Effector CD4-positive, alpha-beta T cell (primary cell): ENCODE measurements at regions not wholly inside any gene's neighbourhood (a gene's known extent, or its start where the extent isn't known, plus 50 kb on each side); places are given as distances from the start of the nearest gene placed in this dataset.

ENCODE experiments used
- DNase-seq: peaks from one replicate; pipeline ENCODE4 v3.0.0-alpha.2; 2020

DNA sequence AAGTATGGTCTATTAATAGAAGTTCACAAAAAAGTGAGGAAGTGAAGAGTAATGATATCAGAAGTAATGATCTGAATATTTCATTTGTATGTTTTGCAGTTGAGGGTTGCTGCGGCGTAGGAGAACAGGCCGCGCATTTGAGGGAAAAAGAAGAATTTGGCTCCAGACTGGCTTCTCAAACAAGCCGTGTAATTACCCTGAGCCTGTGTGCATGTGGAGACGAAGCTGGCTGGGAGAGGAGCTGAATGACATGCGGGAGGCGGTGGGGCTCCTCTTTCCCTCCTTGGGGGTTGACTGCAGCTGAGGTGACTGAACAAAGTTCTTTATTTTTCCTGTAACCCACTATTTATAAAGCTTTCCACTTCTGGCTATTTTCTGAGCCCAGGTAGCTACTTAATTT is 115.5 kb upstream of the AFDN start:
- DNase-seq = no peak

DNA sequence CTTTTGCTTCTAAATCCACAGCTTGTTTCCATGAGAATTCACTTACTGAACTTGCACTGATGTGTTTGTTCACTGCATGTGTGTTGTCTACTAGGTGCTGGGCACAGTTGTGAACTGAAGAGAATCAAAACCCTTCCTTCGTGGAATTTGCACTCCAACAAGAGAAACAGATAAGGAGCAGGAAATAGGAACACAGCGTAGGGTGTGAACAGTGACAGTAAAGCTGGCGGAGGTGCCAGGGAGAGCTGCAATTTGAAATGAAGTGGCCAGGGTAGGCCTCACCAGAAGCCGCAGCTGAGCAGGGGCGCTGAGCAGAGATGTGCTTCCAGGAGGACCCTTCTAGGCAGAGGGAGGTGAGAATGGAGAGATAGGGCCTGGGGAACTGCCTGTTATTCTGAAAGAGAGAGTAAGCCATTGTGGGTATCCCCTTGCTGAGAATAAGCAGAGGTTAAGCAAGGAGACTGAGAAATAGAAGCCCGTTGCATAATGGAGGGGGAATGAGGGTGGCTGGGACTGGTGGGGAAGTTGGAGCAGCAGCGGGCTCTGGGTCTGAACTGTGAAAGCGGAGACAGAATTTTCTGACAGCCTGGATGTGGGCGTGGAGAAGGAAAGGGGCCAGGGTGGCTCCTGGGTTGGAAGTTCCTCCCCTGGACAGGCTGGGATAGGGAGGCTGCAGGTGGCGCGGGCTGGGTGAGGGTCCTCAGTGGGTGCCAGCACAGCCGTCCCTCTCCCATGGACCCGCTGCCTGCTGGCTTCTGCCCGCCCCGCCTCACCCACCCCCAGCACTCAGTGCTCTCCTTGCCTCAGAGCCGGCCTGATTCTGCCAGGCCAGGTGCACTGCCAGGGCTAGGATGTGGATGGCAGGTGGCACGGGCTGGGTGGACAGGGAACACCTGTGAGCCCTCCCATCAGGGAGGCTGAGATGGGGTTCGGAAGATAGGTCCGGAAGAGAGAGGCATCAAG is 114.7 kb upstream of the AFDN start:
- DNase-seq = no peak

DNA sequence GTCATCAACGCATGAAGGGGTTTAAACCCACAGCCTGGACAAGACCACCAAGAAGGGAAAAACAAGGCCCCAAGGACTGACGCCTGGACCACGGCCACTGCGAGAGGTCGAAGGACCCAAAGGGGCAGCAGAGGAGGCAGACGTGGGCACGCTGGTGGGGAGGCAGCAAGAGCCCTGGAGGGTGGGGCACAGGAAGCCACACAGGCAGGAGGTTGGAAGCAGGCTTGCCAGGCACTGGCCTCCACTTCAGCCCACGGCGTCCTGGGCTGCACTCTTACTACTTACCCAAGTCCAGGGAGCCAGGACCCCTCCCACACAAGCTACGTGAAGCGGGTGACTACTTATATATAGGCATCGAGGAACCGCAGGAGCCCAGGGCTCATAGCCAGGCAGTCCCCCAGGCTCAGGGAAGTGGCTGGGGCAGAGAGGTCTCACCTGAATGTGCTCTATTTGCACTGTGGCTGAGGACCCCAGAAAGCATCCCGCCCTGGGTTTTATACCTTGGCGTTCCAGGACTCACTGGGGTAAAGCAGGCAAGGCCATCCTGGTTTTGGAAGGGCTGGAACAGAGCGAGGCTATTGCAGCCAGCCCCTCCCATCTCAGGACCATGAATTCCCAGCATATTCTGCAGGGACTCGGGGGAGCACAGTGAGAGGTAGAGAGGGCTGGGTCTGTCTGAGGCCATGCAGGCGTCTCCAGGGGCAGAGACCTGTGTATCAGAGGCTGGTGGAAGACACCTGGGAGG is 113.8 kb upstream of the AFDN start:
- no peak for DNase-seq

DNA sequence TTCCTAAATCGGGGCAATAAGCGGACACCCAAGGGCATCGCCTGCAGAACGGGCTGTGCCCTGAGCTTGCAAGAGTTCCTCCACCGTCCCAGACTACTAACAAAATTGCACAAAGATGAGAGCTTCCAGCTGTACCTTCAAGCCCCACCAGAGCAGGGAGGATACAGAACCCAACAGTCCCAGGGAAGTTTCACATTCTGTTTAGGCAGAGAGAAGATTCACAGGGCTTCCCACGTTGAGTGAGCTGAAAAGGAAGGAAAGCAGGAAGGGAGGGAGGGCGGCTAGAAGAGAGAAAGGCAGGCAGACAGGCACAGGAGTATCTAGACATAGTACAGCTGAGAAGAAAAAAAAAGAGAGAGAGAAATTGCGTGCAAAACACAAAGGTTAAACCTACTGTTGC is 112.6 kb upstream of the AFDN start:
- no peak for DNase-seq

DNA sequence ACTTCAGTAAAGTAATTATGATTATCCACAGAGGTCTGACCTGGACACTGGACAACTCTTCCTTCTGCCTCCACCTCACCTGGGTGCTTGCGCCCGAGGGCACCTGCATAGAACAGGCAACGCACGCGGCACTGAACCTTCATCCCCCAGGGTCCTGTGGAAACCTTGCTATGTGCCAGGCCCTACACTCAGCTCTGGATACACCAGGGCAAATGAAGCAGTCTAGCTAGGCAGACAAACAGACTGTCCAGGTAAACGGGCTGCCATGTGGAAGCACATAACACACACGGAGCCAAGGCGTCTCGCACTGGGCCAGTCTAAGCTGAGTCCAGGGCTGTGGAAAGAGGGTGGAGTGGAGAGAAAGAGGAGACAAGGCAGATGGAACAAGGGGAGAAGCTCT is 109.3 kb upstream of the AFDN start:
- no peak for DNase-seq

DNA sequence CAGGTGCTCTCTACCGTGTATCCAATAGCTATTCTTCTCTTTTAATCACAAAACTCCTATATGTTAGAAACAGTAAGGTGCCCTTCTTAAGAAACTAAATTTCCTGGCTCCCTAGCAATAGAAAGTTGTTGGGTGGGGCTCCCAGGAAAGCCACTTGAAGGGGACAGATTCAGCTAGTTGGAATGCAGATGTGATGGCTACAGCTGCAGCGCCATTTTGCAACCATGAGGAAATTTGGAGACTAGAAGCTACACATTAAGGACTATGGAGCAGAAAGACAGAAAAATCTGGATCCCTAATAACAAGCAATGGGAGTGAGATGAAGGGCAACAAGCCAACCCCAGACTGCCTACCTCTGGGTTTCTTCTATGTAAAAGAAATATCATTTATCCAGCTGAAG is 108.8 kb upstream of the AFDN start:
- no peak for DNase-seq

DNA sequence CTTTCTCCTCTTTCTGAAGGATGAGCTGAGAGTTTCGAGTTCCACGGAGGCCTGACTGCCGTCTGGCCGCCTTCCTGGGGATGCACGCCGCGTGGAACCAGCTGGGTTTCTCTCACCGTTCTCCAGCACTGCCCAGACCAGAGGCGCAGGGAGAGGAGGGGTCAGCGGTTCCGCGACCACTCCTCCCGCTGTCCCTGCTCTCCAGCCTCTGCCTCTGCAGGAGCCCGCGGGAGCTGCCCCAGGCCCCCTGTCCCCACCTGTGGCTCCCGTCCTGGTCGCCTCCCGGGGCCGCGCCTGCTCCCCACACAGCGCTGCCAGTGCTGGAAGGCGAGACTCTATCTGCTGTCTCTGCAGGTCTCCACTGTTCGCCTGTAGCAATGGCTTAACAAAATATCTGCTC is 106.8 kb upstream of the AFDN start:
- DNase-seq = no peak

DNA sequence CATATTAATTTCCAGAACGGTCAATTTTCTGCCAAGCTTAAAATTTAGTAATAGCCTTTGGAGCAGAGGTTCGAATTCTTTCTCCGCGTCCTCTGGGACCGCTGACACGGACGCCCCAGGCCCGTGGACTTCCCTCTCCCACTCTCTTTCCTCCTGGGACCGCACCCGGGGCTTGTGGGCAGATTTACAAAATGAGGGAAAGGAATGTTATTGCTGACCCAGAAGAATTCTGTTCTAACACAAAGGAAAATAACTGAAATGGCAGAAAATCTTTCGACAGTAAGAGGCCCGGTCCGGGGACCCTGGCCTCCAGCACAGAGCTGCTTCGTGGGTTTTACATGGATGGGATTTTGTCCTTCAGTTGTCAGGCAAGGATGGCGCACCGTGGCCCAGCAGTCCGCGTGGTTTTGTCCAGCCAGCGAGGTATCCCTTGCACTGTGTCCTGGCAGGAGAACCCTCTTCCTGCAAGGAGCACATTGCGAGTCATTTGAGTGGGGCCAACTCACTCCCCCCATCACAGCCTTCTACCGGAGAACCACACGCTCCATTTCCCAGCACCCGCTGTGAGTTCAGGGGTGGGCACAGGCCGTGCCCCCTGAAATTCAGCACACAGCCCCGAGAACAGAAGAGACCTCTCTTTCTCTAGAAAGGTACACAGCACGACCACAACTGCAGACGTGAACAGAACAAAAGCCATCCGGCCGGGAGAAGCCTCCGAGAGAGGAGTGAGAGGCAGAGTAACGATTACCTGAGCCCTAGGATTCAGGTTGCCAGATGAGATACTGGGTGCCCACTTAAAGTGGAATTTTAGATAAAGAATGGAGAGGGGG is 106.0 kb upstream of the AFDN start:
- DNase-seq = no peak

DNA sequence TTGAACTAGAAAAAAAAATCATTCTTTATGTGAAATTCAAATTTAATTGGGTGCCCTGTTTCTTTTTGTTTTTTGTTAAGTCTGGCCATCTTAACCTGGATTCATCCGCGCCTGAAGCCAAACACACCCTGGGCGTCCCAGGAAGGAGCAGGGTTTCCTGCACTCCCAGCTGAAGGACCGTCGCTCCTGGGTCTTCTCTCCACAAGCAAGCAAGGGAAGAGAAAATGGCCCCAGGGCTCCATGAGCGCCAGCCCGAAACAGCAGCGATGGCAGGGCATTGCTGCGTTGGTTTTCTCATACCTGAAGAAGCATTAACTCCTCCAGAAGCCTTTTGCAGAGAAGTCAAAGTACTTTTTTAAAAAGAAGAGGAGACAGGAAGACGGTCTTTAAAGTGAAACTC is 105.4 kb upstream of the AFDN start:
- DNase-seq = no peak

DNA sequence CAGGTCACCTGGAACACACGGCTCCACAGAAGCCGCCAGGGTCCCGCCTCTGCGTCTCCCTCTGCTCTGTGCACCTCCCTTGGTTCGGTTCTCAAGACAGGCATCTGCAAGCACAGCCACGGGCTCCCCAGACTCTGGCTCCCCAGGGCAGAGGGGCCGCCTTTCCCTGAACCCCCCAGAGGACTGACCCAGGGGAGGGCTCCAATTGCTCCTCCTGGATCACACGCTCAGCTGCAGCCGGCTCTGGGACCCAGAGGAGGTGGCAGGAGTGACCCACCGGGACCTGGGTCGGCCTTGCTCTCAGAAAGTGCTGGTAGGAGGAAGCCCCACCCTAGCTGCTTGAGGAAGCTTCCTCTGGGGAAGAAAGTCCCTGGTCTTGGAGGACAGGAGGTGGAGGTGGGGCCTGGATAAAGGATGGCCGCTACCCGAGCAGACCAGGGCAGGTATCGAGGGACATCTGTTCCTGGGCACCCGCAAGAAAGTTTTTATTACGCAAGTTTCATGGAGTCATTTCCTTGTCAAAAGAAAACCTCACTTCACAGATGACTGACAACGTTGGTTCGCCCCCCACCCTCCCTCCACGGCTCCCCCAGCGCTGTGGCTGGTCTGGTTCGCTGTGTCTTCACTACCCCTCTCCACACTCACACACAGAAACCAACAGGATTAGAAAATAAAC is 103.9 kb upstream of the AFDN start:
- no peak for DNase-seq

DNA sequence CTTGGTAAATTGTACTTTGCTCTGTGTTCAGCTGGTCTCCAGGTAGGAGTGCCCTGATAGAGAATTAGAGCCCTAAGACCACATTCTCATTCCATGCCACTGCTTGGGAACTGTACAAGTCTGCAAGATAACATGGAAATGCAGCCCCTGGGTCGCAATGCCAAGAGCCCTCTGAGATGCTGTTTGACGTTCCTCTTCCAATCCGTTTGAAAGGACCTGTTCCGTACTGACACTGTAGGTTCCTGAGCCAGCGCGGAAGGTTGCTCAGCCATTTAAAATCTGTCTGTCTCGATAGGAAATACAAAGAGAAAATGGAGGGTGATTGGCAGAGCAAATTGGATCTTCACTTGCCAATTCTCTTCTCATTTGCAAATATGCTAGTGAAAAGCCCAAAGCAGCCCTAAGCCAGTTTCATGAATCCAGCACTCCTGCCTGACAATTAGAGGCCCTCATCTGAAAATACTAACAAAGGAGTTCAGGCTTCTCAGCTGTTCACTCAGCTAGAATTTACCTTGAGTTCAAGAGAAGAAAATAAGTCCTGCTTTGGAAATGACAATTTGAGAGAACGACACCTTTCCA is 100.6 kb upstream of the AFDN start:
- no peak for DNase-seq

DNA sequence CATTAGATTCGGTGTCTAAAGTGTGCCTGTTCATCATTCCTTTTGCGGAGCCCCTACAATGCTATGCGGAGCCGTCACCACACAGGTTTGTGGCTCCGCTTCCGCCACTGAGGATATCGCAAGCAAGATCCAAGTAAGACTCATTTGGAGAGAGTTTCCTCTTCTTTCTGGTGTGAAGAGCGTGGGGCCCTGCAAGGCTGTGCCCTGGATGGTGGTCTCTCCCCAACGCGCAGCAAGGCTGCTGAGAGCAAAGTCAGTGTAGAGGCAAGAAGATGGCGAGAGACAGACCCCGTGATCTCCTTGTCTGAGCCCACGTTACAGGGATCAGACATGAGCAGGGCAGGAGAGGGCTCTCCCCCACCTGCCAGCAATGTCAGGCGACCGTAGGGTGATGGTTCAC is 96.3 kb upstream of the AFDN start:
- DNase-seq = no peak

DNA sequence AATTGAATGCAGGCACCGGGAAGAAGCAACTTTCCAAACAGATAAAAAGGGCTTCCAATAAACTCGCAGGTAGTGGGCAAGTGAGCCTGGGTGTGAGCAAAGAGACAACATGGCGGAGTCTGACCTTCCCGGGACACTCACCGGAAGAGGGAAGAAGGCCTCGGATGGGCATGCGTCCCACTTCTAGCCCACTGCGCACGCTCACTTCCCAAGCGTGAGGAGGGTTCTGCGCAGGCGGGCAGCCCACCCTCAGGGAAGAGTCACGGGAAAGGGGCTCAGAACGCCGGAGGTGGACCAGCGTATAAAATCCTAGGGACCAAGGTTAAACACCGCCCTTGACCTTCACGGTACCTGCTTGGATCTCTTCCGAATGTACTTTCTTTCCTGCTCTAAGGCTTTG is 95.5 kb upstream of the AFDN start:
- DNase-seq = no peak

DNA sequence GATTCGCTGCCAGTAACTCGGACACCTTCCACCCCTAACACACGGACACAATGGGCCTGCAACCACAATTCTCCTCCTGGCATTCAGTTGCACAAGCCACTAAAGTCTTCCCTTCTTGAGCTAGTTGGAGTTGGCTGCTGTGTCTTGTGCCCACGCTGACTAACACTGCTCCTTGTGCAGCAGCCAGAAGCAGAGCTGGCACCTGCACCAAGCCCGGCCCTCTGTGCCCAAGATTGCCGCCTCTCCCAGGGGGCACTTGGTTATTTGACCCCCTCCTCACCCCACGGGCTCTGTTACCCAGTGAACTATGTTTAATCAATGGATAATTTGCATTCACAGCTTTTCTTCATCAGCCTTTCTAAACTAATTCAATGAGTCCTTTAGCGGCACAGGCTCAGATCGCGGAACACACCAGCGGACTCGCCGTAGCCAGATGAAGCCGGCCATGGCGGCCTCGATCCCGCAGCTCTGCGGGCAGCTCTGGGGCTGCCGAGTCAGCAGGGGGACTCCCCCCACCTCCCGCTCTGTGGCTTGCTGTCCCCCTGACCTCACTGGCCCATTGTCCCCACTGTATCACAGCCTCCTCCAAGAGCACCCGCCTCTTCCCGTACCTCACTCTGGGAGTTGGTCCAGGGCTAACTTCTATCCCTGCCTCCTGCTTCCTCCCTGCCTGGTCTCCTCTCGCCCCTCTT is 94.8 kb upstream of the AFDN start:
- DNase-seq = no peak

DNA sequence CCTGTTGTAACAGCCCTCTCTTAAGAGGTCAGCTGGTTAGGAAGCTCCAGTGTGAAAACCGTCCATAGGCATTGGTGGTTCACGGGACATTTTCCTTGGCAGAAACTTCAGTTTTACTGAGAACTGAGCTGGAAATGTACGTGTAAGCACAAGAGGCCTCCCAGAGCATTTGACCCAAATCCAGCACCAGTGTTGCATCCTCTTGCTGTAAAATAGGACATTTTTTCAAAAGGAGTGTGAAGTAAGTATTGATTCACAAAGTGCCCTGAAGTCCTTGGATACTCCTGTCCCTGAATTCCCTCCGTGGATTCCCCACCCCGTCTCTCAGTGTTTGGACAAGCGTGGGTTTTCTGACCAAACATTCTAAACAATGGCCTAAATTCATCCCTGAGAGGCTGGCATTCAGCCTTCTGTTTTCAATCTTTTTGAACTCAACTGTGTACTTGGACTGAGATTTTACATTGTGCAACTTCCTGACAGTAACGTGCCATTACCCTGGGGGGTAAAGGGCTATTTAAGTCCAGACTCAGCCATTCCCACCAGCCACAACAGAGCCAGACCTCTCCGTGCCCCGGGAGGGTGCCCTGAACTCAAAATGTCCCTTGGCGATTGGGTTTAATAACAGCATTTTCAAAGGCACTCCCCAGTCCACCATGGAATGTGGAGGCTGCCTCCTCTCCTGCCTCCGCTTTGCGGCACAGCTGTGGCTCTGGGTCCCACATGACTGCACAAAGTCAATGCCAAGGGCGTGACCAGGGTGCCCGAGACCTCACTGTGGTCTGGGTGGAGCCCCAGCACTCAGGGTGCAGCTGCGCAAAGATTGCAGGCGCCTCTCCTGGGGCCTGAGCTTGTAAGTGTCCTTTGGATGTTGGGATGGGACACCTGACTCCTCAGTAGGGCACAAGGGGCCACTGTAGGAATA is 92.7 kb upstream of the AFDN start:
- no peak for DNase-seq

DNA sequence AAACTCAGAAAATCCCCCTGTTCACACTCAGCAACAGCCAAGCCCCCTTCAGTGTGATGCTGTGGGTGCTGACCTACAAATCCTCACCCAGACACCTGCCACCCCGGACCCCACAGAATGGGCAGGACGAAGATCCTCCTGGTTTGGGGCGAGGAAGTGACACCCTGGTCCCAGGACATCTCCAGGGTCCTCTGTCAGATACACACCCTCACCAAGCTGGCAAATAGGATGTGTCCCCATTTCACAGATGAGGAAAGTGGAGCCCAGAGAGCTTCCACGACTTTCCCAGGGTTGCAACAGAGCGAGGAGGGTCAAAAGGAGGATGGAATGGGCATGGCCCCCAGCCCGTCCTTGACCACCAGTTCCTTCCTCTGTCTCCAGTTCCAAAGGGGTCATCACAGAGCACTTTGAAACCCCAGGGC is 92.0 kb upstream of the AFDN start:
- no peak for DNase-seq

DNA sequence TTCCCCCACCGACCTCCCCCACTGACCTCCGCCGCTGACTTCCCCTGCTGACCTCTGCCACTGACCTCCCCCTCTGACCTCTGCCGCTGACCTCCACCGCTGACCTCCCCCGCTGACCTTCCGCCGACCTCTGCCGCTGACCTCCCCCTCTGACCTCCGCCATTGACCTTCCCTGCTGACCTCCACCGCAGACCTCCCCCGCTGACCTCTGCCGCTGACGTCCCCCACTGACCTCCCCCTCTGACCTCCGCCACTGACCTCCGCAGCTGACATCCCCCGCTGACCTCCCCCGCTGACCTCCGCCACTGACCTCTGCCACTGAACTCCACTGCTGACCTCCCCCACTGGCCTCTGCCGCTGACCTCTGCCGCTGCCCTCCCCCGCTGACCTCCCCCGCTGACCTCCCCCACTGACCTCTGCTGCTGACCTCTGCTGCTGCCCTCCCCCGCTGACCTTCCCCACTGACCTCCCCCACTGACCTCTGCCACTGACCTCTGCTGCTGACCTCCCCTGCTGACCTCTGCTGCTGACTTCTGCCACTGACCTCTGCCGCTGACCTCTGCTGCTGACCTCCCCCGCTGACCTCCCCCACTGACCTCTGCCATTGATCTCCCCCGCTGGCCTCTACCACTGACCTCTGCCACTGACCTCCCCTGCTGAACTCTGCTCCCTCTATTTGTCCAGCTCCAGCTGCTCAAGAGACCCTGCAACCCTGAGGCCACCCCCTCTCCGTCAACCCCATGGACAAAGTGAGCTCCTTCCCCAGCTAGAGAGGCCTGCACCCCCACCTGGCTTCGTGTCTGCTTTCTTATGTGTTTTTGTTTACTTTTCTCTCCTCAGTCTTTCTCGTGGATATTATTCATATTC is 91.4 kb upstream of the AFDN start:
- no peak for DNase-seq

DNA sequence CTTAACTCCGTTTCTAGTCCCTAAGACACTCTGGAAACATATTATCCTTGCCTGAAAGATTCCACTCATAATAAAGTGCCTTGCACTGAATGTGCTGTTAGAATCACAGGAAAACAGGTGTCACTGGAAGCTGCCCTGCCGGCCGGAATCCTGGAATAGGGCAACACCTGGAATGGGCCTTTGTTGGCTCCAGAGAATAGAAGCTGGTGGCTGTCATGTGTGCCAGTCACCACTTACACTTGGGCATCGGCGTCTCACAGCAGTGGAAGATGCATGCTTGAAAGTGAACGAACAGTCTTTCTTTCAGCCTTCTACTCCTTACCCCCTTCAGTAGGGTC is 90.8 kb upstream of the AFDN start:
- no peak for DNase-seq

DNA sequence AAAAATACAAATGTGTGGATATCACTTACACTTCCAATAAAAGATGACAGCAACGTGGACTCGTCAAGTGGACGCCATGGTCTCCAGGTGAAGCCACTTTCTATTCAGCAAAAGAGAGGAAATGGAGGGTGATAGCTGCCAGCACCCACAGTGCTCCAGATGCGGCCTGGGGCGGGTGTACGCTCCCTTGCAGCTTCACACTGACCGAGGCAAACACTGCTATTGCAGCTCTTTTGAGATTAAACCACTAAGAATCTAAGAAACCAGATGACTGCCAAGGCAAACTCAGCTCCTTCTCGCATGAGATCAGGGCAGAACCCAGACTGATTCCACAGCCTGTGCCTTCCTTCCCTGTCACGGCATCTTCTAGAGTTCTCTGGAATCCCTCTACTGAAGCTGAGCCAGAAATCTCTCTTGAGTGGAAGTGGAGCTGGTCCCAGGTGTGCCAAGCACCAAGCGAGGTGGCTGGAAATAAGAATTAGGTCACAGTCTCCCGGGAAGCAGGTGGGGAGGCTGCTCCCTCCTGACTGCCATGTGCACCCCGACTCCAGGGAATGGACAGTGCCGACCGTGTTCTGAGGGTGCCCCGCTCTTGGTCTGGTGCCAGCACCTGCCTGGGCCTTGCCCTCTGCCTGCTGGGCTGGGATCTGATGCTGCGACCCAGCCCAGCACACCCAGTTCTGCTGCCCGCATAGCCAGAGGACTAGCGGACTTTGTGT is 90.1 kb upstream of the AFDN start:
- DNase-seq = no peak
